ENCODE measurements at regions not wholly inside any gene's neighbourhood (a gene's known extent, or its start where the extent isn't known, plus 50 kb on each side); places are given as distances from the start of the nearest gene placed in this dataset.

GRCh38 chr6:137316626-137317025, 97.4 kb upstream of the IFNGR1 start:
- Histone ChIP-seq H3K79me1 (ENCODE audit: low read depth, low read length) (no peaks in the 10 kb centered on the region), H4K91ac (replicated peaks; ENCODE audit: insufficient read length, low read length) (no peak overlapping the region), H2BK15ac (ENCODE audit: low read length) (no peak overlapping the region), H2BK12ac (ENCODE audit: low read depth, low read length) (no peak overlapping the region), H3K23ac (ENCODE audit: insufficient read length) (no peak overlapping the region), H4K5ac (ENCODE audit: insufficient read length, low read depth, low read length) (no peak overlapping the region), H2AK5ac (ENCODE audit: low read depth, low read length) (no peak overlapping the region), H4K20me1 (replicated peaks in 1 of 2; ENCODE audit: control insufficient read depth in 1 of 2, insufficient read depth in 2 of 2, low read length in 2 of 2) (no peaks in the 10 kb centered on the region), H3K14ac (ENCODE audit: insufficient read length) (no peak overlapping the region), H4K8ac (ENCODE audit: extremely low read depth, insufficient read depth, low read length) (no peak overlapping the region), H2BK120ac (replicated peaks; ENCODE audit: low read depth, low read length) (no peak overlapping the region), H3K4me1 (replicated peaks in 1 of 4; ENCODE audit: control insufficient read depth in 3 of 4, insufficient read depth in 4 of 4, low read length in 3 of 4) (no peaks in the 10 kb centered on the region), H3K4me2 (ENCODE audit: insufficient read depth in 1 of 2, low read depth in 2 of 2, low read length in 2 of 2) (no peak overlapping the region), H3K36me3 (ENCODE audit: control insufficient read depth in 2 of 4, insufficient read depth in 4 of 4, low read length in 3 of 4) (no peaks in the 10 kb centered on the region), H2BK5ac (ENCODE audit: low read depth, low read length) (no peak overlapping the region), H2BK20ac (ENCODE audit: low read length) (no peak overlapping the region), H3K56ac (replicated peaks; ENCODE audit: insufficient read length, low read depth, low read length) (no peak overlapping the region), H3K27me3 (replicated peaks in 1 of 4; ENCODE audit: control insufficient read depth in 3 of 4, extremely low read depth in 1 of 4, insufficient read depth in 3 of 4, low read length in 3 of 4) (no peaks in the 10 kb centered on the region), H3K4ac (replicated peaks; ENCODE audit: insufficient read length, low read depth, low read length) (no peak overlapping the region), H2AFZ (ENCODE audit: low read length) (no peak overlapping the region), H3K9me3 (ENCODE audit: insufficient read depth in 2 of 2, low read depth in 1 of 2, low read length in 1 of 2) (no peaks in the 10 kb centered on the region), H3K9ac (replicated peaks in 1 of 4; ENCODE audit: extremely low read depth in 1 of 4, low read depth in 3 of 4, low read length in 3 of 4) (no peak overlapping the region), H3K79me2 (ENCODE audit: control insufficient read depth in 1 of 2, insufficient read depth in 2 of 2, low read length in 2 of 2) (no peaks in the 10 kb centered on the region), H3K27ac (ENCODE audit: low read depth, low read length) (no peak overlapping the region), H3K4me3 (ENCODE audit: extremely low read depth in 1 of 4, insufficient read depth in 2 of 4, low read depth in 3 of 4, low read length in 4 of 4) (no peak overlapping the region), H3K18ac (ENCODE audit: extremely low read depth, low read length) (no peak overlapping the region), H3K23me2 (ENCODE audit: low read depth, low read length) (no peaks in the 10 kb centered on the region)
- CTCF ChIA-PET (ENCODE audit: partially characterized antibody), result no interaction called here
- FAIRE-seq (no peak), DNase-seq (ENCODE audit: low read depth in 1 of 2, low spot score in 2 of 2) (no peak)
- no peak for TF ChIP-seq SAP30 (IDR thresholded peaks at IDR 0.05; ENCODE audit: insufficient read depth, insufficient replicate concordance, low read length)
- POLR2A ChIA-PET (ENCODE audit: partially characterized antibody), result no interaction called here

Data from H1 (cell line).